Muscle of leg (tissue), 3 donors: ENCODE measurements at regions not wholly inside any gene's neighbourhood (a gene's known extent, or its start where the extent isn't known, plus 50 kb on each side); places are given as distances from the start of the nearest gene placed in this dataset.

Source experiments
- DNase-seq: peaks from one replicate; pipeline ENCODE4 v3.0.0; 2013
- H3K27ac ChIP-seq: one replicate; pipeline ENCODE4 v1.5.1; 2013; ENCODE audit warnings: mild to moderate bottlenecking, low read length, control low read depth
- H3K27me3 ChIP-seq: one replicate; pipeline ENCODE4 v1.6.1; 2013; ENCODE audit warnings: low read length; ENCODE audit not compliant: control insufficient read depth, insufficient read depth
- H3K36me3 ChIP-seq: one replicate; pipeline ENCODE4 v1.6.1; 2013; ENCODE audit warnings: low read length; ENCODE audit not compliant: control insufficient read depth, insufficient read depth
- H3K4me1 ChIP-seq: one replicate; pipeline ENCODE4 v1.6.1; 2013; ENCODE audit warnings: low read length; ENCODE audit not compliant: control insufficient read depth, insufficient read depth
- H3K4me3 ChIP-seq: one replicate; pipeline ENCODE4 v1.5.1; 2013; ENCODE audit warnings: low read length, control low read depth
- H3K9me3 ChIP-seq: replicated peaks from 2 replicates; pipeline ENCODE4 v1.6.1; 2013; ENCODE audit warnings: low read depth, low read length; ENCODE audit not compliant: control insufficient read depth
- WGBS: methylation state at CpG from one replicate; pipeline ENCODE4 v1.1.5; 2013; ENCODE audit warnings: missing lambda C conversion rate; ENCODE audit not compliant: insufficient coverage; 5-methylcytosine and 5-hydroxymethylcytosine counted together

- Histone ChIP-seq H3K27me3 (no peaks in the 10 kb centered on the region), H3K9me3 (no peaks in the 10 kb centered on the region), H3K27ac (no peak overlapping the region), H3K4me3 (no peak overlapping the region), H3K36me3 (no peaks in the 10 kb centered on the region), H3K4me1 (peaks cover 7% of the 10 kb centered on the region)
- no peak for DNase-seq
- 100% methylated on average over 1 of the region's 1 CpG for WGBS
These were observed 325.2 kb upstream of the NT5E start for GRCh38 chr6:85124472-85125354.

GRCh38 chr6:85121158-85121557, 328.7 kb upstream of the NT5E start:
- H3K27me3 ChIP-seq: no peaks in the 10 kb centered on the region
- H3K4me1 ChIP-seq: peaks cover 3% of the 10 kb centered on the region
- no peak for DNase-seq
- no CpG with 5 or more reads among the region's 1 CpG for WGBS
- no peak overlapping the region for H3K4me3 ChIP-seq
- H3K27ac ChIP-seq: no peak overlapping the region
- H3K36me3 ChIP-seq: no peaks in the 10 kb centered on the region
- H3K9me3 ChIP-seq: no peaks in the 10 kb centered on the region

- peak; percentile 71 for DNase-seq
- peak overlapping the region; percentile 21 for H3K27ac ChIP-seq
- WGBS: 40% methylated on average over 2 of the region's 8 CpGs
These were observed 331.1 kb upstream of the NT5E start for GRCh38 chr6:85118652-85119235.

GRCh38 chr6:85118233-85118632, 331.6 kb upstream of the NT5E start:
- Histone ChIP-seq H3K9me3 (no peaks in the 10 kb centered on the region), H3K4me3 (no peak overlapping the region), H3K4me1 (peaks cover 6% of the 10 kb centered on the region), H3K27me3 (no peaks in the 10 kb centered on the region), H3K27ac (no peak overlapping the region), H3K36me3 (no peaks in the 10 kb centered on the region)
- DNase-seq: peak; percentile 22
- WGBS: 50% methylated on average over 1 of the region's 5 CpGs

More at GRCh38 chr6:85118652-85119235, 331.1 kb upstream of the NT5E start:
- H3K36me3 ChIP-seq: no peaks in the 10 kb centered on the region
- H3K4me1 ChIP-seq: peaks cover 6% of the 10 kb centered on the region
- H3K9me3 ChIP-seq: no peaks in the 10 kb centered on the region
- no peaks in the 10 kb centered on the region for H3K27me3 ChIP-seq
- H3K4me3 ChIP-seq: no peak overlapping the region

- WGBS: no CpG with 5 or more reads among the region's 3 CpGs
- Histone ChIP-seq H3K9me3 (no peaks in the 10 kb centered on the region), H3K27me3 (no peaks in the 10 kb centered on the region), H3K36me3 (no peaks in the 10 kb centered on the region), H3K4me3 (no peak overlapping the region), H3K27ac (no peak overlapping the region), H3K4me1 (peaks cover 6% of the 10 kb centered on the region)
- no peak for DNase-seq
These were observed 333.4 kb upstream of the NT5E start for GRCh38 chr6:85116475-85116874.

- no peak for DNase-seq
- 79% methylated on average over 2 of the region's 2 CpGs for WGBS
- Histone ChIP-seq H3K9me3 (no peaks in the 10 kb centered on the region), H3K36me3 (no peaks in the 10 kb centered on the region), H3K27me3 (no peaks in the 10 kb centered on the region), H3K27ac (peak overlapping the region; percentile 62), H3K4me1 (peaks cover 6% of the 10 kb centered on the region), H3K4me3 (no peak overlapping the region)
These were observed 334.0 kb upstream of the NT5E start for GRCh38 chr6:85115876-85116275.

GRCh38 chr6:85115376-85115775, 334.5 kb upstream of the NT5E start:
- DNase-seq: peak; percentile 89
- Histone ChIP-seq H3K27ac (peak overlapping the region; percentile 62), H3K27me3 (no peaks in the 10 kb centered on the region), H3K4me3 (no peak overlapping the region), H3K36me3 (no peaks in the 10 kb centered on the region), H3K4me1 (peaks cover 6% of the 10 kb centered on the region), H3K9me3 (no peaks in the 10 kb centered on the region)
- WGBS: no CpG with 5 or more reads among the region's 6 CpGs

- Histone ChIP-seq H3K9me3 (no peaks in the 10 kb centered on the region), H3K27ac (no peak overlapping the region), H3K4me3 (peak overlapping the region; percentile 6), H3K36me3 (no peaks in the 10 kb centered on the region), H3K27me3 (no peaks in the 10 kb centered on the region), H3K4me1 (peaks cover 6% of the 10 kb centered on the region)
- DNase-seq: peak; percentile 73
- WGBS: no CpG with 5 or more reads among the region's 6 CpGs
These were observed 335.3 kb upstream of the NT5E start for GRCh38 chr6:85114581-85114935.

GRCh38 chr6:85113934-85114580, 335.8 kb upstream of the NT5E start:
- DNase-seq: peak; percentile 83
- Histone ChIP-seq H3K9me3 (no peaks in the 10 kb centered on the region), H3K36me3 (no peaks in the 10 kb centered on the region), H3K27me3 (no peaks in the 10 kb centered on the region), H3K4me3 (peak overlapping the region; percentile 6), H3K27ac (no peak overlapping the region), H3K4me1 (peaks cover 4% of the 10 kb centered on the region)
- WGBS: 8% methylated on average over 21 of the region's 21 CpGs

GRCh38 chr6:85112540-85112939, 337.3 kb upstream of the NT5E start:
- peaks cover 4% of the 10 kb centered on the region for H3K4me1 ChIP-seq
- H3K27ac ChIP-seq: no peak overlapping the region
- no peaks in the 10 kb centered on the region for H3K36me3 ChIP-seq
- H3K9me3 ChIP-seq: no peaks in the 10 kb centered on the region
- no CpG with 5 or more reads among the region's 1 CpG for WGBS
- H3K4me3 ChIP-seq: no peak overlapping the region
- no peaks in the 10 kb centered on the region for H3K27me3 ChIP-seq
- no peak for DNase-seq
